ACC112 (cell line): ENCODE measurements at regions not wholly inside any gene's neighbourhood (a gene's known extent, or its start where the extent isn't known, plus 50 kb on each side); places are given as distances from the start of the nearest gene placed in this dataset.
"Not testable (repeated sequence)": the region's sequence is repeated elsewhere in the genome, so short reads cannot be mapped to it uniquely, and the experiment has no call there.

Source experiments
- H2AFZ ChIP-seq: fragments of 200-600 bp; sonication (generic); one replicate; pipeline ENCODE4 v1.6.0; 2017; ENCODE audit warnings: antibody characterized with exemption, low read length; ENCODE audit not compliant: unreplicated experiment
- H3K27ac ChIP-seq: fragments of 200-600 bp; sonication (generic); 2 replicates; pipeline ENCODE4 v1.5.1; 2014; ENCODE audit warnings: low read depth, mild to moderate bottlenecking, antibody characterized with exemption, low read length, moderate library complexity
- H3K27me3 ChIP-seq: fragments of 200-600 bp; sonication (generic); 2 replicates; pipeline ENCODE4 v1.6.1; 2014; ENCODE audit warnings: mild to moderate bottlenecking, antibody characterized with exemption, low read length, moderate library complexity, mixed read lengths; ENCODE audit not compliant: insufficient read depth
- H3K36me3 ChIP-seq: fragments of 200-600 bp; sonication (generic); 2 replicates; pipeline ENCODE4 v1.6.1; 2016; ENCODE audit warnings: mild to moderate bottlenecking, antibody characterized with exemption, low read length, moderate library complexity, mixed read lengths; ENCODE audit not compliant: insufficient read depth
- H3K4me1 ChIP-seq: fragments of 200-600 bp; sonication (generic); one replicate; pipeline ENCODE4 v1.6.1; 2016; ENCODE audit warnings: low read length, mixed read lengths; ENCODE audit not compliant: insufficient read depth, unreplicated experiment, control insufficient read depth
- H3K4me3 ChIP-seq: fragments of 200-600 bp; sonication (generic); 2 replicates; pipeline ENCODE4 v1.5.1; 2014; ENCODE audit warnings: mild to moderate bottlenecking, low read depth, low read length
- H3K79me2 ChIP-seq: fragments of 200-600 bp; sonication (generic); one replicate; pipeline ENCODE4 v1.6.0; 2016; ENCODE audit warnings: low read length; ENCODE audit not compliant: control insufficient read depth, unreplicated experiment, insufficient read depth

GRCh38 chr7:115793958-115794702 lies 236.4 kb downstream of the TFEC start:
- Histone ChIP-seq H2AFZ (no peak overlapping the region), H3K27me3 (no peaks in the 10 kb centered on the region), H3K79me2 (no peaks in the 10 kb centered on the region), H3K4me3 (no peak overlapping the region), H3K36me3 (no peaks in the 10 kb centered on the region), H3K27ac (no peak overlapping the region), H3K4me1 (no peaks in the 10 kb centered on the region)

GRCh38 chr7:115789901-115790300 lies 240.7 kb downstream of the TFEC start:
- H2AFZ ChIP-seq: no peak overlapping the region
- H3K4me3 ChIP-seq: no peak overlapping the region
- no peaks in the 10 kb centered on the region for H3K36me3 ChIP-seq
- H3K27me3 ChIP-seq: no peaks in the 10 kb centered on the region; the same call in 1 of the 2 replicates
- H3K4me1 ChIP-seq: no peaks in the 10 kb centered on the region
- no peak overlapping the region for H3K27ac ChIP-seq
- H3K79me2 ChIP-seq: no peaks in the 10 kb centered on the region

GRCh38 chr7:115789473-115789872 lies 241.1 kb downstream of the TFEC start:
- not testable (repeated sequence) for H2AFZ ChIP-seq, H3K4me1 ChIP-seq, H3K79me2 ChIP-seq, H3K36me3 ChIP-seq, H3K27me3 ChIP-seq, H3K4me3 ChIP-seq, H3K27ac ChIP-seq

GRCh38 chr7:115782696-115783490 lies 247.7 kb downstream of the TFEC start:
- no peaks in the 10 kb centered on the region for H3K27me3 ChIP-seq
- H2AFZ ChIP-seq: peak overlapping the region; percentile 17
- H3K4me1 ChIP-seq: no peaks in the 10 kb centered on the region
- H3K36me3 ChIP-seq: no peaks in the 10 kb centered on the region
- no peaks in the 10 kb centered on the region for H3K79me2 ChIP-seq
- H3K4me3 ChIP-seq: no peak overlapping the region
- no peak overlapping the region for H3K27ac ChIP-seq

GRCh38 chr7:115779561-115779960 lies 251.0 kb downstream of the TFEC start:
- no peak overlapping the region for H3K4me3 ChIP-seq
- no peak overlapping the region for H3K27ac ChIP-seq
- H2AFZ ChIP-seq: no peak overlapping the region
- no peaks in the 10 kb centered on the region for H3K36me3 ChIP-seq
- no peaks in the 10 kb centered on the region for H3K27me3 ChIP-seq
- no peaks in the 10 kb centered on the region for H3K4me1 ChIP-seq
- no peaks in the 10 kb centered on the region for H3K79me2 ChIP-seq

GRCh38 chr7:115775981-115776380 lies 254.6 kb downstream of the TFEC start:
- Histone ChIP-seq H3K27ac (no peak overlapping the region), H3K79me2 (no peaks in the 10 kb centered on the region), H3K4me1 (no peaks in the 10 kb centered on the region), H2AFZ (no peak overlapping the region), H3K27me3 (no peaks in the 10 kb centered on the region), H3K4me3 (no peak overlapping the region), H3K36me3 (no peaks in the 10 kb centered on the region)

- H3K27me3 ChIP-seq: no peaks in the 10 kb centered on the region
- H3K27ac ChIP-seq: no peak overlapping the region
- no peaks in the 10 kb centered on the region for H3K4me1 ChIP-seq
- no peaks in the 10 kb centered on the region for H3K79me2 ChIP-seq
- H2AFZ ChIP-seq: no peak overlapping the region
- H3K36me3 ChIP-seq: no peaks in the 10 kb centered on the region
- no peak overlapping the region for H3K4me3 ChIP-seq
Observed at GRCh38 chr7:115763347-115763746, 267.2 kb downstream of the TFEC start.

GRCh38 chr7:115758025-115758424 lies 272.5 kb downstream of the TFEC start:
- H2AFZ ChIP-seq: no peak overlapping the region
- no peaks in the 10 kb centered on the region for H3K79me2 ChIP-seq
- H3K4me3 ChIP-seq: no peak overlapping the region
- no peaks in the 10 kb centered on the region for H3K36me3 ChIP-seq
- no peak overlapping the region for H3K27ac ChIP-seq
- no peaks in the 10 kb centered on the region for H3K27me3 ChIP-seq
- H3K4me1 ChIP-seq: no peaks in the 10 kb centered on the region

GRCh38 chr7:115754226-115754625 lies 276.3 kb downstream of the TFEC start:
- no peaks in the 10 kb centered on the region for H3K36me3 ChIP-seq
- H3K27ac ChIP-seq: no peak overlapping the region
- H3K79me2 ChIP-seq: no peaks in the 10 kb centered on the region
- no peak overlapping the region for H2AFZ ChIP-seq
- H3K4me3 ChIP-seq: no peak overlapping the region
- no peaks in the 10 kb centered on the region for H3K4me1 ChIP-seq
- H3K27me3 ChIP-seq: no peaks in the 10 kb centered on the region

- H3K4me3 ChIP-seq: no peak overlapping the region
- peaks cover 4% of the 10 kb centered on the region for H3K4me1 ChIP-seq
- no peaks in the 10 kb centered on the region for H3K79me2 ChIP-seq
- H2AFZ ChIP-seq: no peak overlapping the region
- H3K27ac ChIP-seq: no peak overlapping the region
- no peaks in the 10 kb centered on the region for H3K27me3 ChIP-seq
- no peaks in the 10 kb centered on the region for H3K36me3 ChIP-seq
Observed at GRCh38 chr7:115749924-115750323, 280.6 kb downstream of the TFEC start.
